ENCODE measurements at regions not wholly inside any gene's neighbourhood (a gene's known extent, or its start where the extent isn't known, plus 50 kb on each side); places are given as distances from the start of the nearest gene placed in this dataset.
A peak's percentile ranks its signal among the peaks of the same experiment; 100 is the strongest.

GRCh38 chr6:139510040-139510790 is 135.8 kb upstream of the CITED2 start:
- DNase-seq, result no peak

- DNase-seq, result no peak
Measured at GRCh38 chr6:139509167-139509566, 134.7 kb upstream of the CITED2 start.

GRCh38 chr6:139508576-139508975 is 134.1 kb upstream of the CITED2 start:
- DNase-seq, result no peak

GRCh38 chr6:139508023-139508422 is 133.6 kb upstream of the CITED2 start:
- no peak for DNase-seq

- no peak for DNase-seq
Measured at GRCh38 chr6:139500977-139501376, 126.5 kb upstream of the CITED2 start.

- no peak for DNase-seq
Measured at GRCh38 chr6:139498715-139499114, 124.3 kb upstream of the CITED2 start.

GRCh38 chr6:139497345-139497961 is 123.0 kb upstream of the CITED2 start:
- no peak for DNase-seq

- DNase-seq, result no peak
Measured at GRCh38 chr6:139496654-139497344, 122.4 kb upstream of the CITED2 start.

GRCh38 chr6:139494376-139494990 is 120.0 kb upstream of the CITED2 start:
- no peak for DNase-seq

GRCh38 chr6:139490482-139490881 is 116.0 kb upstream of the CITED2 start:
- DNase-seq, result no peak

GRCh38 chr6:139486476-139486799 is 112.0 kb upstream of the CITED2 start:
- no peak for DNase-seq

GRCh38 chr6:139485742-139486475 is 111.5 kb upstream of the CITED2 start:
- no peak for DNase-seq

GRCh38 chr6:139485185-139485584 is 110.7 kb upstream of the CITED2 start:
- DNase-seq, result no peak

- DNase-seq, result no peak
Measured at GRCh38 chr6:139483079-139483478, 108.6 kb upstream of the CITED2 start.

GRCh38 chr6:139482287-139482686 is 107.8 kb upstream of the CITED2 start:
- DNase-seq, result no peak

- DNase-seq, result no peak
Measured at GRCh38 chr6:139480356-139481165, 106.1 kb upstream of the CITED2 start.

GRCh38 chr6:139479433-139480222 is 105.2 kb upstream of the CITED2 start:
- no peak for DNase-seq

GRCh38 chr6:139475646-139476045 is 101.2 kb upstream of the CITED2 start:
- no peak for DNase-seq

GRCh38 chr6:139475241-139475640 is 100.8 kb upstream of the CITED2 start:
- DNase-seq, result no peak

GRCh38 chr6:139474145-139475108 is 100.0 kb upstream of the CITED2 start:
- DNase-seq, result peak; percentile 67

All from hindlimb muscle (tissue), 1 donor.